8988T (cell line): ENCODE measurements at regions not wholly inside any gene's neighbourhood (a gene's known extent, or its start where the extent isn't known, plus 50 kb on each side); places are given as distances from the start of the nearest gene placed in this dataset.
"Not testable (repeated sequence)": the region's sequence is repeated elsewhere in the genome, so short reads cannot be mapped to it uniquely, and the experiment has no call there.

Experiments used
- DNase-seq: peaks from one replicate; pipeline ENCODE4 v3.0.0; 2011

DNA sequence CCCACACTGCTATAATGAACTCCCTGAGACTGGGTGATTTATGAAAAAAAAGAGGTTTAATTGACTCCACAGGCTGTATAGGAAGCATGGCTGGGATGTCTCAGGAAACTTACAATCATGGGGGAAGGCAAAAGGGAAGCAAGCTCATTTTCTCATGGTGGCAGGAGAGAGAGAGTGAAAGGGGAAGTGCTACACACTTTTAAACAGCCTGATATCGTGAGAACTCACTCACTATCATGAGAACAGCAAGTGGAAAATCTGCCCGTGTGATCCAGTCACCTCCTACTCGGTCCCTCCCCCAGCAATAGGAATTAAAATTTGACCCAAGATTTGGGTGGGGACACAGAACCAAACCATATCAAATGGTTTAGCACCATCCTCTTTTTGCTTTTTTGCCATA, 116.6 kb upstream of the CEP162 start:
- no peak for DNase-seq

- no peak for DNase-seq
Observed at GRCh38 chr6:84340422-84340821, 113.0 kb upstream of the CEP162 start.

DNA sequence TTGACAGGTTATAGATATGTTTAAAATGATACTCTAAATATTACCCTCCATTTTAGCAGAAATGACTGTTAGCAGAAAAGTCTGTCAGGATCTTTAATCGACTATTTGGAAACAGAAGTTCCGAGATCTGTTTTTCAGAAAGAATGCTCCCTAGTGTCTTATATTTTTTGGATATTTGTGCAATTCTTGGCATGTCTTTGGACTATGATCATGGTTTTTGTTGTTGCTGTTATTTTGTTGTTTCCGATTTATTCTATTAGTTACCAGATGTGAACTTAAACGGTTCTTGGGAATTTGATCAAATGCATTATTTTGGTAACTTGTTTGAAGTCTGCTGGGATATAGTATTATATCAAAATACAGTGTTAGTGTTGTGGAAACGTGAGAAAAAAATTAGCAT, 106.4 kb upstream of the CEP162 start:
- DNase-seq = no peak

GRCh38 chr6:84332139-84333034, 104.9 kb upstream of the CEP162 start:
- no peak for DNase-seq

GRCh38 chr6:84330325-84330724, 102.9 kb upstream of the CEP162 start:
- no peak for DNase-seq

DNA sequence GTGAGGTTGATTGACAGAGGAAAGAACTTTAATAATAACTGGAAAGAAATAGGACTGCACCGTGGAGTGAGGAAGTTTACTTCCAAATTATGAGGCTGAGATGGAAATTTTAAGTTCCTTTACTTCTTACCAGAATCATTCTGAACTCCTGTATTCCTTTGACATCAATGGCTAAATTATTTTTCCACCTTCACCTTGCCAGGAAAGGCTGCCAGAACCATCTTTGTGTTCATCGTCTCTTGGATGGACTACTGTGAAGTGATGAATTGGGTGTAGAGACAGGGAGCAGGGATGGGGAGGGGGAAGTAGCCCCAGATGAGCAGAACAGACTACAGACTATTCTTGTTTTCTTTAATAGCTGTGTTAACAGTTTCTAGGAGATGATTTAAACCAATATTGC, 102.1 kb upstream of the CEP162 start:
- DNase-seq = no peak

DNA sequence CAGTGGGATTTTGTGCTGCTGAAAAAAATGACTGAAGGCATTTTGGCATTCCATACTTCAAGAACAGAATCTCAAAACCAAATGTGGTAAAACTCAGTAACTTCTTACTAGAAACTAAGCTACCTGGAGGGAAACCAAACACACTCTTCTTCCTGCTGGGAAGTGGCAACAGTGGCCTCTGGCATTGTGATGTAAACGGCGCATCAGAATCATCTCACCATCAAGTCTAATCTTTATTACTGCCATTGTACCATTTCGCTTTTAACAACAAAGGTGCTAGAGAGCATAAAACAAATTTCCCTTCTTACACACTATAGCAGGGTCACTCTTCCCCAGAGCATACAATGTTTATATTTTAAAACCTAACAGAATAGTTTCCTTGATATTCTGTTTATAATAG, 101.6 kb upstream of the CEP162 start:
- DNase-seq = no peak

GRCh38 chr6:84317463-84317862, 90.0 kb upstream of the CEP162 start:
- no peak for DNase-seq

GRCh38 chr6:84314377-84314898, 87.0 kb upstream of the CEP162 start:
- DNase-seq = no peak

- DNase-seq = no peak
Observed at GRCh38 chr6:84309336-84309735, 81.9 kb upstream of the CEP162 start.

- DNase-seq = no peak
Observed at GRCh38 chr6:84304881-84305280, 77.4 kb upstream of the CEP162 start.

- DNase-seq = not testable (repeated sequence)
Observed at GRCh38 chr6:84291033-84291432, 63.6 kb upstream of the CEP162 start.

- DNase-seq = no peak
Observed at GRCh38 chr6:84284428-84285049, 57.1 kb upstream of the CEP162 start.

DNA sequence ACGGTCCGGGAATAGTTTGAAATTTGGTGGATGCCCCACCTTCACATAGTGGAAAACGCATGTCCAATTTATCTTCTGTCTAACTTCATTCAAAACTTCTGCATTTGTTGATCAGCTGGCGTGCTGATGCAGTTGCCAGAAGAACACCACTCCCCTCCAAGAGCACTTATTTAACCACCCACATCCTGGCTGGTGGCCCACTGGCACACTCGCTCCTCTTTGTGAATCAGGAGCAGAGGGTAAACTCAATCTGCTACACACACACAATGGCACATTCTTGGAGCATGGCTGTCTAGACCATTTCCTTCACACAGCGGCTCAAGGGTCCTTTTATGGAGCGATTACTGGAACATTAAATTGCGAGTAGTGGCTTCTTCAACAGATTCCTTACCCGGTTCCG, 55.1 kb upstream of the CEP162 start:
- no peak for DNase-seq

DNA sequence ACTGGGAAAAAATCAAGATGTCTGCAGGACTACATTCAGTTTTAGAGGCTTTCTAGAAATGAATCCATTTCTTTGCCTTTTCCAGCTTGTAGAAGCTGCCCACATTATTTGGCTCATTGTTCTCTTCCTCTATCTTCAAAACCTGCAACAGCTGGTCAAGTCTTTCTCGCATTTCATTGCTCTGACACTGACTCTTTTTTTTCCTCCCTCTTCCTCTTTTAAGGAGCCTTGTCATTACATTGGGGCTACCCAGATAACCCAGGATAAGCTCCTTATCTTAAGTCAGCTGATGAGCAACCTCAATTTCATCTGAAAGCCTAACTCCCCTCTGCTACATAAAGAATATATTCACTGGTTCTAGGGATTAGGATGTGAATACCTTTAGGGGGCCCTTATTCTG, 53.2 kb upstream of the CEP162 start:
- DNase-seq = no peak

DNA sequence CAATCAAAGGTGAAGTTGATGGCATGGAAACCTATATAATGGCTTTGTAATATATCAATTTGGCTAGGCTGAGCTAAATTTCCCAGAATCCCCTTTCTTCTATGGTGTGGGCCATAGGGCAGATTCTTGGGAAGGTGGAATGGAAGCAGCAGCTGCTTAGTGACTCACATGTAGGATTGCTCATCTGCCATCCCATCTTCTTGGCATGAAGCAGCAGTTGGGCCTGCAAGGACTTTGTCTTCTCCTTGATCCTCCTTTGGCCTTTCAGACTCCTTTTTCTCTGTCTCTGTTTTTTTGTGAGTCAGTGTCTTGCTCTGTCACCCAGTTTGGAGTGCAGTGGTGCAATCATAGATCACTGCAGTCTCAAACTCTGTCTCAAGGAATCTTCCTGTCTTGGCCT, 52.6 kb upstream of the CEP162 start:
- DNase-seq = no peak

- DNase-seq = no peak
Observed at GRCh38 chr6:84278321-84278998, 51.0 kb upstream of the CEP162 start.
